Activated T-helper 17 cell treated with anti-CD3 and anti-CD28 coated beads, Interleukin-2, amount 50 U/mL, for 72 hours (primary cell): ENCODE measurements at regions not wholly inside any gene's neighbourhood (a gene's known extent, or its start where the extent isn't known, plus 50 kb on each side); places are given as distances from the start of the nearest gene placed in this dataset.

Experiments
- ATAC-seq: fragments of 150-1000 bp; cut with Tn5 transposase; replicated peaks from 2 replicates; pipeline ENCODE4 v1.10.0; 2021; ENCODE audit warnings: mild to moderate bottlenecking, moderate library complexity
- H3K27ac Mint-ChIP-seq: one replicate; pipeline ENCODE4 v1.8.0; 2022; ENCODE audit warnings: mixed read lengths
- H3K27me3 Mint-ChIP-seq: one replicate; pipeline ENCODE4 v1.8.0; 2022; ENCODE audit warnings: mixed read lengths
- H3K36me3 Mint-ChIP-seq: one replicate; pipeline ENCODE4 v1.8.0; 2022; ENCODE audit warnings: low read depth, mild to moderate bottlenecking, mixed read lengths
- H3K4me1 Mint-ChIP-seq: one replicate; pipeline ENCODE4 v1.8.0; 2022; ENCODE audit warnings: mixed read lengths
- H3K4me3 Mint-ChIP-seq: one replicate; pipeline ENCODE4 v1.8.0; 2022; ENCODE audit warnings: mild to moderate bottlenecking, mixed read lengths
- H3K9me3 Mint-ChIP-seq: one replicate; pipeline ENCODE4 v1.8.0; 2022; ENCODE audit warnings: mixed read lengths

DNA sequence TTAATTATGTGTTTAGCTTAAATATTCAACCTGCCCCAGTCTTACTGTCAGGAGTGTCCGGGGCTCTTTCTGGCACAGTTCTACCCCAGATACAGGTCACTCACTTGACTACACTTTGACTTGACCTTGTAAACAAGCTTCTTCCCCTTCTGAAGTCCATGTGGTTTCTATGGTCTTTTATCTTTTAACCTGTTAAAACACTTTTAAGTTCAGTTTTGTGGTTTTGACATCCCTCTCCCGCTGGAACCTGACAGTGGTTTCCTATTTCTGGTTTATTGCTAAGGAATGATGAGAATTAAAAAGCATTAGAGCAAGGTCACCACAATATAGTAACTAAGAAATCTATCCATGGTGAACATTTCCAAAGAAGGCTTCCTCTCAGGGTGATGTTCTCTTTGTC, 300.1 kb downstream of the TMEM167A start:
- Mint-ChIP-seq H3K36me3 (no peaks in the 10 kb centered on the region), H3K27me3 (peaks cover 7% of the 10 kb centered on the region), H3K4me1 (no peaks in the 10 kb centered on the region), H3K9me3 (no peaks in the 10 kb centered on the region), H3K27ac (no peak overlapping the region), H3K4me3 (no peak overlapping the region)
- no peak for ATAC-seq

DNA sequence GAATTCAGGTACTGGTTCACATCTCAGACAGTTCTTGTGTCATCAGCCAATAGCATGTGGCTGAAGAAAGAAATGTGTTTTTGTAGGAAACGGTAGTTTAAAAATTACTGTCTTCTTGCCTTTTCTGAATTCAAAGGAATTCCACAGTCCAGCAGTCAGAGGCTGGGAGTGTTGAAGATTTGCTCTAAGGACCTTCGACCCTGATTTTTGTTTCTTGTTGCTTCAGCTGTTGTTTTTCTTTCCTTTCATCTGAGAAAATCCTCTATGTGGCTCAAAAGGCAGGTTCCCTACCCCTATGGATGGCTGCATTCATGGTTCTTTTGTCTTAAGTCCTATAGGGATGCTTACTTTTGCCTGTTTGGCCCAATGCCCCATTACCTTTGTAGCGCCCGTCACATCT, 304.9 kb downstream of the TMEM167A start:
- H3K27me3 Mint-ChIP-seq: peaks cover 4% of the 10 kb centered on the region
- H3K27ac Mint-ChIP-seq: no peak overlapping the region
- H3K9me3 Mint-ChIP-seq: no peaks in the 10 kb centered on the region
- no peak overlapping the region for H3K4me3 Mint-ChIP-seq
- no peaks in the 10 kb centered on the region for H3K4me1 Mint-ChIP-seq
- no peaks in the 10 kb centered on the region for H3K36me3 Mint-ChIP-seq
- ATAC-seq: no peak

DNA sequence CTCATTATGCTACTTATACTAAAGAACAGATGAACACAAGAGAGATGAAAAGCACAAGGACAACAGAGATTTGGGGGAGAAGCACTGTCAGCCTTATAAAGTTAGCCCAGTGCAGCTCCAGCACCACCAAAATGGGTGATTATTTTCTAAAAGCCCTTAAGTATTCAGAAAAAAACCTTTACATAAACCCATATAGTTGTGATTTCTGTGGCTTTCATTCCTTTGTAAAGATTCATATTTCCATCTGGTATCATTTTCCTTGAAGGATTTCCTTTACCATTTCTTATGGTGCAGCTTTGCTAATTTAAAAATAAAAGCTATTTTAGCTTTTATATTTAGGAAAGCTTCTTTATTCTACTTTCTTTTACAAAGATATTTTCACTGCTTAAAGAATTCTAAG, 311.0 kb downstream of the TMEM167A start:
- ATAC-seq: no peak
- no peaks in the 10 kb centered on the region for H3K36me3 Mint-ChIP-seq
- no peaks in the 10 kb centered on the region for H3K9me3 Mint-ChIP-seq

DNA sequence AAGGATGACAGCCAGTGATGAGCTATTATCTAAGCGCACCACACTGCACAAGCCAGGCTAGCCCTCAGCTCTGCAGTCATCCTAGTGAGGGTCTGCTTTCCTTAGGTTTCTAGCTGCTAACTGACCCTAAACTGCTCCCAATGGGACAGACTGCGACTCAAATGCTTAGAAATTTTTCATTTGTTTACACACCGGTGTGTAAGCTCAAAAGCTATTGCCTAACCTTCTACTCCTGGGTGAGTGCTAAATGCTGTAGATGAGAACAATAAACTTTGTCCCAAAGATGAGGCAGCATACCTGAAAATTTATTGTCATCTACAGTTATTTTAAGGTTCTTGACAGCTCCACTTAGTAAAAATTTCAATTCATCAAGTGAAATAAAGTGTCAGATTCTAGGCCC, 311.4 kb downstream of the TMEM167A start:
- Mint-ChIP-seq H3K9me3 (no peaks in the 10 kb centered on the region), H3K36me3 (no peaks in the 10 kb centered on the region), H3K27me3 (no peaks in the 10 kb centered on the region), H3K4me1 (no peaks in the 10 kb centered on the region), H3K4me3 (no peak overlapping the region), H3K27ac (no peak overlapping the region)
- no peak for ATAC-seq

More for the DNA sequence above, 311.0 kb downstream of the TMEM167A start:
- Mint-ChIP-seq H3K4me1 (no peaks in the 10 kb centered on the region), H3K4me3 (no peak overlapping the region), H3K27ac (no peak overlapping the region), H3K27me3 (no peaks in the 10 kb centered on the region)

- no peaks in the 10 kb centered on the region for H3K9me3 Mint-ChIP-seq
Measured at GRCh38 chr5:82760856-82761255, 316.3 kb downstream of the TMEM167A start.

DNA sequence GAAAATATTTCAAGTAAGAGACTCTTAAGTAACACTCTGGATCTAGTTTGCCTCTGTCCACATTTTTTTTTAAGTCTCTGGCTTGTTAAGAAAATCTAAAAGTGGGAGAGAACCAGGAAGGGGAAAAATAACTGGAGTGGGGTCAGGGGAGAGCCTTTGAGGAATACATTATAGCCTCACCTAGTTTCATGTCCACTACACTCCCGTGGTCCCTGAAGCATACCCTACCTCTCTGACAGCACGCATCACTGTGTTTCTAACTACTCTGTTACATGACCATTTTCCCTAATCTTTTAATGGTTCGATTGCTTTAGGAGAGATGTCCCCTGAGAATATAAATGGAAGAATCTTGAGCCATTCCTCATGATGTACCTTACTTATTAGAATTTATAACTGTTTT, 318.3 kb downstream of the TMEM167A start:
- no peak for ATAC-seq
- Mint-ChIP-seq H3K36me3 (no peaks in the 10 kb centered on the region), H3K4me3 (no peak overlapping the region), H3K27ac (no peak overlapping the region), H3K9me3 (no peaks in the 10 kb centered on the region), H3K4me1 (no peaks in the 10 kb centered on the region), H3K27me3 (no peaks in the 10 kb centered on the region)

More at GRCh38 chr5:82760856-82761255, 316.3 kb downstream of the TMEM167A start:
- H3K4me3 Mint-ChIP-seq: no peak overlapping the region
- ATAC-seq: no peak
- no peaks in the 10 kb centered on the region for H3K36me3 Mint-ChIP-seq
- no peaks in the 10 kb centered on the region for H3K4me1 Mint-ChIP-seq
- no peak overlapping the region for H3K27ac Mint-ChIP-seq
- no peaks in the 10 kb centered on the region for H3K27me3 Mint-ChIP-seq

DNA sequence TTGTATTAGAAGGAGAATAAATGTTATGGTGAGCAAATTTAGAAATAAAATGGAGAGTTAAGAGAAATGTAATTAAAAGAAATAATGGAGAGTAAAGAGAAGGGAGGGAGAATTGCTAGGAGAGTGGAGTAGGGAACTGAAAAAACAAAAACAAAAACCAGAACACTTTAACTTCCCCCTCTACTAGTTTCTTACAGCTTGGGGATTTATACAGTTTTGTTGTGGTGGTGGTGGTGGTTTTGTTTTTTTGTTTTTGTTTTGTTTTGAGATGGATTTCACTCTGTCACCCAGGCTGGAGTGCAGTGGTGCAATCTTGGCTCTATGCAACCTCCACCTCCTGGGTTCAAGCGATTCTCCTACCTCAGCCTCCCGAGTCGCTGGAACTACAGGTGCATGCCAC, 322.4 kb downstream of the TMEM167A start:
- no peak overlapping the region for H3K27ac Mint-ChIP-seq
- no peak overlapping the region for H3K4me3 Mint-ChIP-seq
- no peaks in the 10 kb centered on the region for H3K27me3 Mint-ChIP-seq
- ATAC-seq: no peak
- no peaks in the 10 kb centered on the region for H3K36me3 Mint-ChIP-seq
- no peaks in the 10 kb centered on the region for H3K9me3 Mint-ChIP-seq
- no peaks in the 10 kb centered on the region for H3K4me1 Mint-ChIP-seq

GRCh38 chr5:82754036-82754746, 323.0 kb downstream of the TMEM167A start:
- ATAC-seq: no peak
- no peaks in the 10 kb centered on the region for H3K9me3 Mint-ChIP-seq
- H3K4me1 Mint-ChIP-seq: no peaks in the 10 kb centered on the region

DNA sequence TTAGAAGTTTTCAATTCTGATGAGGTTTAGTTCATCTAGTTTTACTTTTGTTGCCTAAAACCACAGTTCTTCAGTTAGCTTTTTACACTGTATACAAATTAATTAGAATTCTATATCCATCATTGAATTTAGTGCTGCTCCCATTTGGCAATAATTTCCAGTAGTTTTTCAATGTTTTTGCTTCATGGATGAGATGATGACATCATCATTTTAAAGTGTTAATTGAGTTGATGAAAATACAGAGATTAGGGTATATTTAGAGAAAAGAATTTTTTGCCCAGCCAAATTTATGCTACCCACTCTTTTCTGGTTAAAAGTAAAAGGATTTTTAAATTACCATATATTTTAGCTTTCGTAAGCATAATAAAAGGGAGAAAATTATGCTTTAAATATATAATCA, 323.8 kb downstream of the TMEM167A start:
- Mint-ChIP-seq H3K9me3 (no peaks in the 10 kb centered on the region), H3K4me3 (no peak overlapping the region), H3K4me1 (peaks cover 7% of the 10 kb centered on the region), H3K27ac (no peak overlapping the region), H3K36me3 (no peaks in the 10 kb centered on the region), H3K27me3 (no peaks in the 10 kb centered on the region)
- ATAC-seq: no peak

More at GRCh38 chr5:82754036-82754746, 323.0 kb downstream of the TMEM167A start:
- Mint-ChIP-seq H3K27me3 (no peaks in the 10 kb centered on the region), H3K36me3 (no peaks in the 10 kb centered on the region), H3K27ac (no peak overlapping the region), H3K4me3 (no peak overlapping the region)

DNA sequence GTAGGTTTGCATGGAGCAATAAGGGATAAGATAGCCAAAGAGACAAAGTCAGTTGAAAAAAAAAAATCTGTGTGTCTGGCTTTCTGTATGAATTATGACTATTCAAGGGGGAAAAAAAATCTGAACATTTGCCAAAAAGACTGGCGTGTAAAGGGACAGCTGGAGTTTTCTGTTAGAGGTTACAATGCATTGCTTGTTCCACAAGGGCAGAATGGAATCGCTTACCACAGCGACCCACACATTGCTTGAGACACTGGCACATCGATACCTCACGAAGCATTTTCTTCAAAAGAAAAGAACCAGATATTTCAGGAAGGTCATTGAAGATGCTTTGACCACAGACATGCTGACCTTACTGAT, 327.8 kb downstream of the TMEM167A start:
- Mint-ChIP-seq H3K4me1 (peaks cover 13% of the 10 kb centered on the region), H3K27ac (no peak overlapping the region), H3K9me3 (no peaks in the 10 kb centered on the region), H3K27me3 (no peaks in the 10 kb centered on the region), H3K4me3 (no peak overlapping the region), H3K36me3 (no peaks in the 10 kb centered on the region)
- no peak for ATAC-seq

- Mint-ChIP-seq H3K4me1 (peaks cover 13% of the 10 kb centered on the region), H3K27me3 (no peaks in the 10 kb centered on the region), H3K4me3 (no peak overlapping the region), H3K27ac (peak overlapping the region; percentile 75), H3K9me3 (no peaks in the 10 kb centered on the region), H3K36me3 (no peaks in the 10 kb centered on the region)
- ATAC-seq: no peak
Measured at GRCh38 chr5:82748688-82749460, 328.3 kb downstream of the TMEM167A start.

DNA sequence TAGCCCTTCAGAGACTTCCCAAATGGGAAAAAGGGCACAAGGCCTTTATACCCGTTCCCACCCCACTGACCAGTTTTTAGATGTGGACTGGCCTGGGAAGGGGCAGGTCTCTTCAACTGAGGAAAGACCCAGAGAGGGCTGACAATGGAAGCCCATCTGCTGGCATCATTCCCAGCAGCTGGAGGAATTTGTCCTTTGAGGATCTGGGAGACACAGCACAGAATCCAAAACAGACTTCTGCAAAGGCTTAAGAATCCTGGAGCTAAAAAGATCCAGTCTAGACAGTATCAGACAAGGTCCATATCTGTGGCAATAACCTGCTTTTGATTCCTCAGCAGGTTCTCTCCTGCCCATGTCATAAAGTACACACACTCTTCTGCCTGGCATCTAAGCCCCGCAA, 329.2 kb downstream of the TMEM167A start:
- H3K4me3 Mint-ChIP-seq: no peak overlapping the region
- no peak for ATAC-seq
- H3K36me3 Mint-ChIP-seq: no peaks in the 10 kb centered on the region
- no peaks in the 10 kb centered on the region for H3K27me3 Mint-ChIP-seq
- peaks cover 13% of the 10 kb centered on the region for H3K4me1 Mint-ChIP-seq
- H3K9me3 Mint-ChIP-seq: no peaks in the 10 kb centered on the region
- H3K27ac Mint-ChIP-seq: peak overlapping the region; percentile 75

- H3K9me3 Mint-ChIP-seq: no peaks in the 10 kb centered on the region
- no peaks in the 10 kb centered on the region for H3K36me3 Mint-ChIP-seq
- H3K27ac Mint-ChIP-seq: no peak overlapping the region
- no peak overlapping the region for H3K4me3 Mint-ChIP-seq
- no peaks in the 10 kb centered on the region for H3K27me3 Mint-ChIP-seq
- peak; percentile 42 for ATAC-seq
- peaks cover 13% of the 10 kb centered on the region for H3K4me1 Mint-ChIP-seq
Measured at GRCh38 chr5:82745016-82745415, 332.2 kb downstream of the TMEM167A start.

DNA sequence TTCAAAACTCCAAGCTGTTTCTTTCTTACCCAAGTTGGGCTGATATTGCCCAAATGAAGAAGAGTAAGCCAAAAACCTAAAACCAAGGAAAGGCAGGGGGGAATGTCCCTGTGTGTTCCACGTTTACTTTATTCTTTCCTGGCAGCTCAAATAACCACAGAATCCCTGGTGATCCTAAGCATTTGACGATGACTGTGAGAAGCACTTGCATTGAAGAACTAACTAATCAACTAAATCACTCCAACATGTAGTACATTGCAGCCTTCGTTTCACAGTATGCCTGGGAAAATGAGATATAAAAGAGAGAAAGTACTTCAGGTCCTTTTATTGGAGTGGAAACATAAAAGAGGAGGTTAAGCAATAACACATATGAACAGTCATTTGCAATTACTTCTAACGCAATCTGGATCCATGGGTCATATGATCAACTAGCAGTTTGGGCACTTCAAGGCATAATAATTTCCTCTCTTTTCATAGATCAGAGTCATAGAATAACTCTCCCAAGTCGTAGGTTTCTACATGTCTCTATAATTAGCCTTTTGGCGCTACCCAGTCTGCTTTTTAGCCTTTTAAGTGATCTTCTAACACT, 338.4 kb downstream of the TMEM167A start:
- Mint-ChIP-seq H3K27ac (no peak overlapping the region), H3K4me1 (no peaks in the 10 kb centered on the region), H3K9me3 (no peaks in the 10 kb centered on the region), H3K27me3 (no peaks in the 10 kb centered on the region), H3K4me3 (no peak overlapping the region), H3K36me3 (no peaks in the 10 kb centered on the region)
- no peak for ATAC-seq

- Mint-ChIP-seq H3K9me3 (no peaks in the 10 kb centered on the region), H3K27ac (no peak overlapping the region), H3K36me3 (no peaks in the 10 kb centered on the region), H3K4me3 (no peak overlapping the region), H3K4me1 (no peaks in the 10 kb centered on the region), H3K27me3 (peaks cover 4% of the 10 kb centered on the region)
- ATAC-seq: no peak
Measured at GRCh38 chr5:82735160-82735789, 341.9 kb downstream of the TMEM167A start.
